Suprapubic skin (tissue), 4 donors: ENCODE measurements at regions not wholly inside any gene's neighbourhood (a gene's known extent, or its start where the extent isn't known, plus 50 kb on each side); places are given as distances from the start of the nearest gene placed in this dataset.
"Not testable (repeated sequence)": the region's sequence is repeated elsewhere in the genome, so short reads cannot be mapped to it uniquely, and the experiment has no call there.

ENCODE experiments used
- DNase-seq, 2 donors: peaks; one replicate each; pipeline ENCODE4 v3.0.0-alpha.2; 2019; ENCODE audit warnings: low spot score in 2 of 2
- H3K27ac ChIP-seq: fragments of 200-600 bp; sonication (generic); one replicate; pipeline ENCODE4 v1.5.1; 2019
- H3K27me3 ChIP-seq: fragments of 200-600 bp; sonication (generic); one replicate; pipeline ENCODE4 v1.5.1; 2019
- H3K36me3 ChIP-seq: fragments of 200-600 bp; sonication (generic); one replicate; pipeline ENCODE4 v1.5.1; 2019
- H3K4me1 ChIP-seq: fragments of 200-600 bp; sonication (generic); one replicate; pipeline ENCODE4 v1.5.1; 2019
- H3K4me3 ChIP-seq: fragments of 200-600 bp; sonication (generic); one replicate; pipeline ENCODE4 v1.5.1; 2019; ENCODE audit warnings: mild to moderate bottlenecking
- H3K9me3 ChIP-seq: fragments of 200-600 bp; sonication (generic); one replicate; pipeline ENCODE4 v1.5.1; 2019
- CTCF ChIP-seq, 2 donors: fragments of 200-600 bp in 1 of 2; fragments of 450-650 bp in 1 of 2; sonication (generic) in 1 of 2; IDR thresholded peaks; one replicate each; pipeline ENCODE4 v1.5.1; 2016 to 2019; ENCODE audit warnings: antibody characterized with exemption in 2 of 2, mild to moderate bottlenecking in 1 of 2, moderate library complexity in 1 of 2
- EP300 ChIP-seq: sonication (generic); formaldehyde crosslinking; IDR thresholded peaks from one replicate; pipeline ENCODE4 v1.6.1; 2017; ENCODE audit warnings: antibody characterized with exemption
- POLR2A ChIP-seq, 2 donors: fragments of 450-650 bp; IDR thresholded peaks; one replicate each; pipeline ENCODE4 v1.6.1; 2017; ENCODE audit warnings: antibody characterized with exemption in 2 of 2, mild to moderate bottlenecking in 2 of 2, moderate library complexity in 2 of 2
- POLR2AphosphoS5 ChIP-seq, 3 donors: sonication (generic); formaldehyde crosslinking; IDR thresholded peaks; one replicate each; pipeline ENCODE4 v1.6.1; 2017; ENCODE audit warnings: antibody characterized with exemption in 3 of 3
- WGBS: methylation state at CpG from one replicate; pipeline ENCODE4 v1.1.5; 2018; 5-methylcytosine and 5-hydroxymethylcytosine counted together

GRCh38 chr13:50133358-50133953 lies 118.2 kb downstream of the KCNRG start:
- no peak for DNase-seq
- no peaks in the 10 kb centered on the region for H3K36me3 ChIP-seq
- H3K4me1 ChIP-seq: peaks cover 28% of the 10 kb centered on the region
- H3K27ac ChIP-seq: no peak overlapping the region
- H3K27me3 ChIP-seq: peaks cover 54% of the 10 kb centered on the region
- H3K4me3 ChIP-seq: no peak overlapping the region
- H3K9me3 ChIP-seq: no peaks in the 10 kb centered on the region
- 89% methylated on average over 44 of the region's 48 CpGs for WGBS
- TF ChIP-seq CTCF (IDR thresholded peaks at IDR 0.05) (no peak), EP300 (no peak), POLR2A (IDR thresholded peaks at IDR 0.05) (no peak), POLR2AphosphoS5 (IDR thresholded peaks at IDR 0.05) (no peak)

GRCh38 chr13:50136226-50136625 lies 121.0 kb downstream of the KCNRG start:
- H3K4me1 ChIP-seq: peaks cover 17% of the 10 kb centered on the region
- H3K4me3 ChIP-seq: no peak overlapping the region
- 92% methylated on average over 3 of the region's 3 CpGs for WGBS
- DNase-seq: no peak
- H3K27ac ChIP-seq: no peak overlapping the region
- H3K27me3 ChIP-seq: peaks cover 26% of the 10 kb centered on the region
- TF ChIP-seq POLR2A (IDR thresholded peaks at IDR 0.05): no peak
- TF ChIP-seq EP300: no peak
- no peak for TF ChIP-seq CTCF (IDR thresholded peaks at IDR 0.05)
- no peak for TF ChIP-seq POLR2AphosphoS5 (IDR thresholded peaks at IDR 0.05)
- no peaks in the 10 kb centered on the region for H3K9me3 ChIP-seq
- H3K36me3 ChIP-seq: no peaks in the 10 kb centered on the region

GRCh38 chr13:50136678-50137077 lies 121.4 kb downstream of the KCNRG start:
- H3K9me3 ChIP-seq: no peaks in the 10 kb centered on the region
- no peak for DNase-seq
- H3K27me3 ChIP-seq: peaks cover 22% of the 10 kb centered on the region
- no peak for TF ChIP-seq CTCF (IDR thresholded peaks at IDR 0.05)
- TF ChIP-seq EP300: no peak
- no peak for TF ChIP-seq POLR2AphosphoS5 (IDR thresholded peaks at IDR 0.05)
- no peak for TF ChIP-seq POLR2A (IDR thresholded peaks at IDR 0.05)
- no peak overlapping the region for H3K27ac ChIP-seq
- no peaks in the 10 kb centered on the region for H3K36me3 ChIP-seq
- peaks cover 17% of the 10 kb centered on the region for H3K4me1 ChIP-seq
- WGBS: 84% methylated on average over 3 of the region's 3 CpGs
- H3K4me3 ChIP-seq: no peak overlapping the region

GRCh38 chr13:50139435-50139934 lies 124.2 kb downstream of the KCNRG start:
- H3K9me3 ChIP-seq, DNase-seq, H3K36me3 ChIP-seq, H3K4me1 ChIP-seq, H3K4me3 ChIP-seq, H3K27me3 ChIP-seq, H3K27ac ChIP-seq: not testable (repeated sequence)
- WGBS: 91% methylated on average over 4 of the region's 4 CpGs

- Histone ChIP-seq H3K36me3 (no peaks in the 10 kb centered on the region), H3K4me1 (peaks cover 9% of the 10 kb centered on the region), H3K9me3 (no peaks in the 10 kb centered on the region), H3K4me3 (no peak overlapping the region), H3K27ac (no peak overlapping the region), H3K27me3 (no peaks in the 10 kb centered on the region)
- 49% methylated on average over 2 of the region's 2 CpGs for WGBS
- TF ChIP-seq POLR2AphosphoS5 (IDR thresholded peaks at IDR 0.05) (no peak), EP300 (no peak), POLR2A (IDR thresholded peaks at IDR 0.05) (no peak), CTCF (IDR thresholded peaks at IDR 0.05) (no peak)
- no peak for DNase-seq
These were observed 124.9 kb downstream of the KCNRG start for GRCh38 chr13:50140153-50140552.
